ENCODE measurements at regions not wholly inside any gene's neighbourhood (a gene's known extent, or its start where the extent isn't known, plus 50 kb on each side); places are given as distances from the start of the nearest gene placed in this dataset.

DNA sequence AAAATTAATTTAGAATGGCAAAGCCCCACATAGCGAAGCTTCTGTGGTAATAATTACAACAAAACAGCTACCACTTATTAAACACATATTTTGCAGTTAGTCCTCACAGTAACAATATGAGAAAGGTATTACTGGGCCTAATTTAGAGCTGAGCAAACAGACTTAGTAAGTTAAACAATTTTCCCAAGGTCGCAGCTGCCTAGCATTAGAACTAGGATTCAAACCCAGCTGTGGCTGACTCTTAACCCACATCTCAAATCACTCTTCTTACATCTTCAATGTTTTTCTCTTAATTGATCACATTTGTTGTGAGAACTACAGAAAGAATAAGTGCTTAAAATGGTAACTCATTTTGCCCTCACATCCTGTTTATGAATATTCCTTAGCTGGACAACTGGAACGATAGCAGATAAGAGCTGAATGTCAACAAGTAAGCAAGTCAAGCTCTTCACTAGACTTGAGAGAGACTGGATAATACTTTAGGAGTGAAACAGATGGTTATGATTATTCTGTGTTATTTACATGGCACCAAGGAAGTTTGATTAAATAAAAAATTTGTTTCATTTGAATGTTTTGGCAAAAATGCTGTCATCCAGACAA lies 59.4 kb upstream of the TMEM17 start:
- no peak for DNase-seq (ENCODE audit: low read depth in 2 of 2)

- no peak for DNase-seq (ENCODE audit: low read depth in 2 of 2)
These were observed 58.6 kb upstream of the TMEM17 start for GRCh38 chr2:62564380-62565137.

DNA sequence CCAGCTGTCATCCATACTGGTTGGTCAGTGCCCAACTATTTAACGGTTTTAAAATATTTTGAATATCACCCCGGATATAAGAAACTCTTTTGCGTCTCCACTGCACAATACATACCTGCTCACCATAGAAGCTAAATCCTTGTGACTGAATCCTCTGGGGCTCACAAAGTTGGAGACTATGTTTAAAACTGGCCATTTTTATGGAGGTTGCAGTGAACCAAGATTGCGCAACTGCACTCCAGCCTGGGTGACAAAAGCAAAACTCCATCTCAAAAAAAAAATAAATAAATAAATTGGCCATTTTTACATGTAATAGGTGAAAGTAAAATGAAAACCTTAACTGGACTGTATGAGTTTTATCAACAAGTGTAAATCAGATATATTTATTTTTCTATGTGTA lies 55.6 kb upstream of the TMEM17 start:
- DNase-seq (ENCODE audit: low read depth in 2 of 2), result no peak

DNA sequence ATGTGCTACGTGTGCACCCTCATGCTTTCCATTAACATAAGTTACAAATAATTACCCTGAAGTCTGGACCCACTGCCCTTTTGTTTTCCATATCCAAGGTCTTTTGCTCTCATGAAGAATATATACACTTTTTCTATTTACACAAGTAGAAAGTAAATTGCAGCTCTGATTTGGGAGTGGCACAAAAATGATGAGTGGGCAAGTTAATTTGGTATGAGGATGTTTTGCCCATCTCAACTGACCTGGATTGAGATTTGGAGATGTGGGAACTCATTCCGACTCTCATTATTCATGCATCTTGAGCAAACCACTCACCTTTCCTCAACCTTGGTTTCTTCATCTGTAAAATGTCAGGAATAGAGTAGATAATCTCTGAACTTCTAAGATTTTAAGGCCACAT lies 53.6 kb upstream of the TMEM17 start:
- no peak for DNase-seq (ENCODE audit: low read depth in 2 of 2)

- DNase-seq (ENCODE audit: low read depth in 2 of 2), result no peak
These were observed 52.7 kb upstream of the TMEM17 start for GRCh38 chr2:62558743-62559142.

DNA sequence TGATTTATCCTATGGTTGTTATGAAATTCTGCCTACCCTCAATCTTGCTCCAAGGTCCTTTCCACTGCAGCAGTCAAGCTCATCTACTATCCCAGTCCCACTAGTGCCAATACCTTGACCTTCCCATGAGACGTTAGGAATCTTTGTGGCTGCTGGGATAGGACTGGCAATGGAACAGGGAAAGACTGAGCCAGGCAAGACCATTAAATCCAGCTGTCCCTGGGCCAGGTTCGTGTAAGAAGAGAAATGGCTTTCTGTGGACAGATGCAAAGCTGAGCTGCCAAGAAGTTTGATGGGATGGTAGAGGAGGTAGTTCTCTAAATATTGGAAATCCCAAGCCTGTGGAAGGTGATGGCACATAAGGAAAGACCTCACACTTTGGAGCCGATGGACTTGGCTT lies 50.1 kb upstream of the TMEM17 start:
- no peak for DNase-seq (ENCODE audit: low read depth in 2 of 2)

Measured in stimulated activated CD8-positive, alpha-beta memory T cell treated with anti-CD3 and anti-CD28 coated beads, Interleukin-15, amount 100 ng/mL, for 48 hours (primary cell).